Gastrocnemius medialis (tissue), 4 donors: ENCODE measurements at regions not wholly inside any gene's neighbourhood (a gene's known extent, or its start where the extent isn't known, plus 50 kb on each side); places are given as distances from the start of the nearest gene placed in this dataset.

Source experiments
- ATAC-seq, 2 donors: fragments of 150-250 bp; one replicate each; pipeline ENCODE4 v1.9.1; 2016
- DNase-seq, 2 donors: peaks; one replicate each; pipeline ENCODE4 v3.0.0-alpha.2; 2019
- H3K27ac ChIP-seq, 4 donors: fragments of 200-600 bp; sonication (generic); 1 replicate in 1 of 4; 2 replicates in 3 of 4; pipeline ENCODE4 v1.5.1; 2016 to 2018; ENCODE audit warnings: mild to moderate bottlenecking in 2 of 4, moderate library complexity in 1 of 4
- H3K27me3 ChIP-seq, 3 donors: fragments of 200-600 bp; sonication (generic) in 2 of 3; 1 replicate in 1 of 3; 2 replicates in 2 of 3; pipeline versions ENCODE4 v1.5.1 to v1.6.0; 2016 to 2019; ENCODE audit warnings: mild to moderate bottlenecking in 1 of 3, moderate library complexity in 1 of 3
- H3K36me3 ChIP-seq, 2 donors: fragments of 200-600 bp; sonication (generic) in 1 of 2; one replicate each; pipeline ENCODE4 v1.5.1; 2017 to 2018
- H3K4me1 ChIP-seq, 2 donors: fragments of 200-600 bp; sonication (generic) in 1 of 2; one replicate each; pipeline ENCODE4 v1.5.1; 2016 to 2017; ENCODE audit warnings: mild to moderate bottlenecking in 2 of 2
- H3K4me3 ChIP-seq, 4 donors: fragments of 200-600 bp; sonication (generic) in 3 of 4; 1 replicate in 1 of 4; 2 replicates in 3 of 4; pipeline ENCODE4 v1.5.1; 2016 to 2019; ENCODE audit warnings: mild to moderate bottlenecking in 2 of 4
- H3K9me3 ChIP-seq, 3 donors: fragments of 200-600 bp; sonication (generic) in 2 of 3; 1 replicate in 1 of 3; 2 replicates in 2 of 3; pipeline ENCODE4 v1.5.1; 2016 to 2019
- POLR2A ChIP-seq, 2 donors: fragments of 450-650 bp; IDR thresholded peaks; one replicate each; pipeline ENCODE4 v1.6.1; 2017; ENCODE audit warnings: antibody characterized with exemption in 2 of 2, mild to moderate bottlenecking in 2 of 2, moderate library complexity in 2 of 2
- in situ Hi-C, 4 donors: fragments of 200-750 bp; cut with MboI; loops; one replicate each; pipeline versions ENCODE4 v1.15.0 to v1.8.0; 2017; ENCODE audit warnings: low sequenced_read_pairs in 4 of 4
- intact Hi-C: fragments of 100-400 bp; cut with DNase I; formaldehyde crosslinking; loops from one replicate; pipeline ENCODE4 v1.15.1; 2023; ENCODE audit warnings: low total_unique reads
- TF ChIP-seq, protein P1 (sequence below), 5 experiments: fragments of 450-650 bp in 3 of 5; fragments of 200-600 bp in 2 of 5; sonication (generic) in 2 of 5; IDR thresholded peaks in 4 of 5; conservative IDR thresholded peaks in 1 of 5; 1 replicate in 4 of 5; 2 replicates in 1 of 5; pipeline ENCODE4 v1.5.1; 2016 to 2019; ENCODE audit warnings: antibody characterized with exemption in 5 of 5, mild to moderate bottlenecking in 3 of 5, moderate library complexity in 3 of 5

DNA sequence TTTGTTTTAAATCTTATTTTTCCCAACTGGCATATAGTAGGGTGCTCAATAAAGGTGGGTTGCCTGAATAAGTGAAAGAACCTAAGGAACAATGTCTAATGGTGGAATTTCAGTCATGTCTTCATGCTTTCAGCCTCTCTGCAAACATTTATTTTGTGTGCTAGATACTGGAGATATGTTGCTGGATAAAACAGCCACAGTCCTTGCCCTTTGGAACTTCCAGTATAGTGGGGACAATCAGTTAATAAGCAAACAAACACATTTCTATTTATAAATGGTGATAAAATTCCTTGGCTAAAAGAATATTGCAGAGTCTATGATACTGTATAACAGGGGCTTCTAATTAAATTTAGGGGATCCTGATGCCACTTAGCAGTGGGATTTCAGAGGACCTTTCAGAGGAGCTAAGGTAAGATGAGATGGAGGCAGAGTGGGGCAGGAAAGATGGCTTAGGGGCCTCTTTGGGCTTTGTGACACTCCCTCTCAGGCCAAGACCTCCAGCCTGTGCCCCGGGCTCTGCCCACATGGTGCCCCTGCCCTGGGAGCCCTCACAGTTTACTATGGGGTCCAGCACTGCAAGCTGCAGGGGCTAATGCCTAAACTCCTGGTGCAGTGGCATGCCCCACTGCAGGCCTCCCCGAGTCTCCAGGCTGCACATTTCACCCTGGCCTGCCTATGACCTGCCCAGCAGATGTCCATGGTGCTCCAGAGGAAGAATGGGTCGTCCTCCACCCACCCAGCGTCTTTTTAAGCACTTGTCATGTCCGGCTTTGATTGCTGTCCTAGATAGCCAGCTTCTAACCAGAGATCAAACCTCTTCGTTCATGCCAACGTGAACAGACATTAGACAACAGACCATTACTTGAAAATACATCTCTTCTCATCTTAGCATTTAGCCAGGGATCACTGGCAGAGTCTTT lies 61.6 kb upstream of the PRR23C start:
- ATAC-seq (no peak), DNase-seq (no peak)
- intact Hi-C loops = no loop called here
- Histone ChIP-seq H3K27me3 (no peaks in the 10 kb centered on the region), H3K4me3 (no peak overlapping the region), H3K27ac (no peak overlapping the region), H3K4me1 (no peaks in the 10 kb centered on the region), H3K9me3 (no peaks in the 10 kb centered on the region), H3K36me3 (no peaks in the 10 kb centered on the region)
- in situ Hi-C loops = loop anchor here in 3 of 4 donors (10.0 to 25.0 kb wide), 2 partner anchors 206 to 219 kb away; no protein-coding TSS in a partner anchor
- TF ChIP-seq POLR2A (IDR thresholded peaks at IDR 0.05) = no peak
- TF ChIP-seq, protein P1, sequence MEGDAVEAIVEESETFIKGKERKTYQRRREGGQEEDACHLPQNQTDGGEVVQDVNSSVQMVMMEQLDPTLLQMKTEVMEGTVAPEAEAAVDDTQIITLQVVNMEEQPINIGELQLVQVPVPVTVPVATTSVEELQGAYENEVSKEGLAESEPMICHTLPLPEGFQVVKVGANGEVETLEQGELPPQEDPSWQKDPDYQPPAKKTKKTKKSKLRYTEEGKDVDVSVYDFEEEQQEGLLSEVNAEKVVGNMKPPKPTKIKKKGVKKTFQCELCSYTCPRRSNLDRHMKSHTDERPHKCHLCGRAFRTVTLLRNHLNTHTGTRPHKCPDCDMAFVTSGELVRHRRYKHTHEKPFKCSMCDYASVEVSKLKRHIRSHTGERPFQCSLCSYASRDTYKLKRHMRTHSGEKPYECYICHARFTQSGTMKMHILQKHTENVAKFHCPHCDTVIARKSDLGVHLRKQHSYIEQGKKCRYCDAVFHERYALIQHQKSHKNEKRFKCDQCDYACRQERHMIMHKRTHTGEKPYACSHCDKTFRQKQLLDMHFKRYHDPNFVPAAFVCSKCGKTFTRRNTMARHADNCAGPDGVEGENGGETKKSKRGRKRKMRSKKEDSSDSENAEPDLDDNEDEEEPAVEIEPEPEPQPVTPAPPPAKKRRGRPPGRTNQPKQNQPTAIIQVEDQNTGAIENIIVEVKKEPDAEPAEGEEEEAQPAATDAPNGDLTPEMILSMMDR (IDR thresholded peaks at IDR 0.05 in 4 of 5, conservative IDR thresholded peaks at IDR 0.05 in 1 of 5) = no peak

DNA sequence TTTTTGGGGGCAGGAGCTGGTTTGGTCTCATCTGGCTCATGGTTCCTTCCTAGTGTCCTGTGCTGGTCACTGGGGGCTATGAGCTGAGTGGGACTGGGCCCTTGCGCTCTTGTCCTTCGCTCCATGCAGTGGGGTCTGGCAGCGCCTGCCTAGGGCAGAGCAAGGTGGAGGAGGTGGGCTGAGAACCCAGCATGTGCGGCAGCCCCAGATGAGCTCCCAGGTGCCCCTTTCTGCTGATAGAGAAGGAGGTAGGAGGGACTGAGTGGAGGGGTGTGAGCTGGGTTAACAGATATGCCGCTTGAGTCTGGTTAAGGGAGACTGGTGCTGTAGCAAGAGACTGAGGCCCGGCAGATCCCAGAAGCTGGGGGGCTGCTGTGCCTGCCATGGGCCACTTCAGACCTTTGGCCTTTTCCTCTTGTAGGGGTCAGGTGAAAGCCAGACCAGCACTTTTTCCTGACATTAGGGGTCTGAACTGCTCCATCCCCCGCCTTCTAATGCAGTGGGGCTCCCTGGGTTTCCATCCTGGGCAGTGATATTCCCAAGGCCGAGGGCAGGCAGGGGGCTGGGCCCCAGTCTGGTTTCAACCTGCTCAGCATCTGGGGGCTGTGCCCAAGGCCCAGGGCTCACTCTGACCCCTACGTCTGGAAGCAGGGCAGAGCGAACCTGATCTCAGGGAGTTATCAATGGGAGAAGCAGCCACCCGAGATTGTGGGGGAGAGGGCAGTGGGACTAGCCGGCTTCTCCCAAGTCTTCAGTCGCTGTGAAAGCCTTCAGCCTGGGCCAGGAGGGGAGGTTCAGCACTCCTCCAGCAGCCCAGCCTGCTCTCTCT lies 62.9 kb upstream of the PRR23C start:
- no peaks in the 10 kb centered on the region for H3K9me3 ChIP-seq
- H3K4me1 ChIP-seq = no peaks in the 10 kb centered on the region
- ATAC-seq (no peak), DNase-seq (no peak)
- H3K4me3 ChIP-seq = no peak overlapping the region
- in situ Hi-C loops (loop anchor here in 3 of 4 donors (10.0 to 25.0 kb wide), 2 partner anchors 205 to 217 kb away; no protein-coding TSS in a partner anchor), intact Hi-C loops (no loop called here)
- no peaks in the 10 kb centered on the region for H3K36me3 ChIP-seq
- TF ChIP-seq POLR2A (IDR thresholded peaks at IDR 0.05) = no peak
- TF ChIP-seq, protein P1 (IDR thresholded peaks at IDR 0.05 in 4 of 5, conservative IDR thresholded peaks at IDR 0.05 in 1 of 5) = no peak
- H3K27me3 ChIP-seq = no peaks in the 10 kb centered on the region
- no peak overlapping the region for H3K27ac ChIP-seq

DNA sequence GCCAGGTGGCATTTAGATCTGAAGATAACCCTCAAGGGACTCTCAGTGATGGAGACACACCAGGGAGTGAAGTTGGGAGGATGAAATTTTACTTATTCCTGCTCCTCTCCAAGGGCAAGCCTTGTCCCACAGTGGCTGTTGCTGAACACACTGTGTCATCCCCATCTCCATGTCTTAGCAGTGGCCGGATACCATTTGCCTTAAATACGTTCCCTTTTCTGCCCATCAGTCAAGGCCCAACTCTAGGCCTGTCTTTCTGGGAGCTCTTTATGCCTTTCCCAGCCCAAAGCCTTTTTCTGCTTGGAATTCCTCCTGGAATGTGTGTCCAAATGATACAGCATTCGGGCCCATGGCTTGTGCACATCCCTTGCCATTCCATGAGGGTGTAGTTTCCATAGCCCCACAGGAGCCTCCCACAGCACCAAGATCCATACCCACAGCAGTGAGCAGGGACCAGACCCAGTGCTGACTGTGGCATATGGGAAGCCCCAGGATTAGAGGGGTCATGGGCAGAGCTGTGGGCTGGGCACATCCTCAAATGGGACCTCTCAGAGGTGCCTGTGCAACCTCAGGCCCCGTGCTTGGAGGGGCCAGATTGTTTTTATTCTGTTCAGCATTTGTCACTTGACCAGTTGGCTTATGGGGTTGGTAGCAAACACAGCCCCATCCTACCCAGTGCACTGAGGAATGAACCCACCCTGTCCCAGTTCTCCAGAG lies 63.7 kb upstream of the PRR23C start:
- no peak overlapping the region for H3K4me3 ChIP-seq
- no peak overlapping the region for H3K27ac ChIP-seq
- H3K36me3 ChIP-seq = no peaks in the 10 kb centered on the region
- no peak for TF ChIP-seq POLR2A (IDR thresholded peaks at IDR 0.05)
- TF ChIP-seq, protein P1 (IDR thresholded peaks at IDR 0.05 in 4 of 5, conservative IDR thresholded peaks at IDR 0.05 in 1 of 5) = no peak
- ATAC-seq (no peak), DNase-seq (no peak)
- in situ Hi-C loops (loop anchor here in 3 of 4 donors (10.0 to 25.0 kb wide), 2 partner anchors 204 to 216 kb away; no protein-coding TSS in a partner anchor), intact Hi-C loops (no loop called here)
- no peaks in the 10 kb centered on the region for H3K27me3 ChIP-seq
- no peaks in the 10 kb centered on the region for H3K4me1 ChIP-seq
- no peaks in the 10 kb centered on the region for H3K9me3 ChIP-seq

- Histone ChIP-seq H3K27ac (no peak overlapping the region), H3K27me3 (no peaks in the 10 kb centered on the region), H3K9me3 (no peaks in the 10 kb centered on the region), H3K4me3 (no peak overlapping the region), H3K36me3 (no peaks in the 10 kb centered on the region), H3K4me1 (no peaks in the 10 kb centered on the region)
- TF ChIP-seq, protein P1 (IDR thresholded peaks at IDR 0.05 in 4 of 5, conservative IDR thresholded peaks at IDR 0.05 in 1 of 5) = no peak
- no peak for TF ChIP-seq POLR2A (IDR thresholded peaks at IDR 0.05)
- in situ Hi-C loops (loop anchor here in 3 of 4 donors (10.0 to 25.0 kb wide), 2 partner anchors 203 to 216 kb away; no protein-coding TSS in a partner anchor), intact Hi-C loops (no loop called here)
- DNase-seq = no peak
- no peak for ATAC-seq
Observed at GRCh38 chr3:139109271-139109670, 64.6 kb upstream of the PRR23C start.
